ENCODE measurements at regions not wholly inside any gene's neighbourhood (a gene's known extent, or its start where the extent isn't known, plus 50 kb on each side); places are given as distances from the start of the nearest gene placed in this dataset.

GRCh38 chr1:29864431-29865022 lies 628.2 kb downstream of the PTPRU start:
- no peak overlapping the region for H3K4me3 Mint-ChIP-seq
- peaks cover 2% of the 10 kb centered on the region for H3K27me3 Mint-ChIP-seq
- ChIA-PET CTCF (no interaction called here), POLR2A (no interaction called here)
- peaks cover 14% of the 10 kb centered on the region for H3K9me3 Mint-ChIP-seq
- no peaks in the 10 kb centered on the region for H3K4me1 Mint-ChIP-seq
- no peak for DNase-seq
- no peak overlapping the region for H3K27ac Mint-ChIP-seq
- no peaks in the 10 kb centered on the region for H3K36me3 Mint-ChIP-seq (ENCODE audit: low read depth)

GRCh38 chr1:29861922-29862321 lies 625.6 kb downstream of the PTPRU start:
- no peaks in the 10 kb centered on the region for H3K36me3 Mint-ChIP-seq (ENCODE audit: low read depth)
- no peak for DNase-seq
- peaks cover 2% of the 10 kb centered on the region for H3K27me3 Mint-ChIP-seq
- H3K27ac Mint-ChIP-seq = no peak overlapping the region
- H3K4me1 Mint-ChIP-seq = no peaks in the 10 kb centered on the region
- H3K4me3 Mint-ChIP-seq = no peak overlapping the region
- ChIA-PET CTCF (no interaction called here), POLR2A (no interaction called here)
- peaks cover 13% of the 10 kb centered on the region for H3K9me3 Mint-ChIP-seq

- CTCF ChIA-PET = no interaction called here
Measured at GRCh38 chr1:29861446-29861845, 625.1 kb downstream of the PTPRU start.

GRCh38 chr1:29860681-29861080 lies 624.4 kb downstream of the PTPRU start:
- Mint-ChIP-seq H3K27me3 (no peaks in the 10 kb centered on the region), H3K9me3 (peaks cover 13% of the 10 kb centered on the region)
- CTCF ChIA-PET = no interaction called here

More at GRCh38 chr1:29861446-29861845, 625.1 kb downstream of the PTPRU start:
- H3K36me3 Mint-ChIP-seq (ENCODE audit: low read depth) = no peaks in the 10 kb centered on the region
- no peak for DNase-seq
- no peaks in the 10 kb centered on the region for H3K4me1 Mint-ChIP-seq
- no peak overlapping the region for H3K4me3 Mint-ChIP-seq
- peaks cover 13% of the 10 kb centered on the region for H3K9me3 Mint-ChIP-seq
- POLR2A ChIA-PET = no interaction called here
- no peaks in the 10 kb centered on the region for H3K27me3 Mint-ChIP-seq
- H3K27ac Mint-ChIP-seq = no peak overlapping the region

GRCh38 chr1:29860056-29860455 lies 623.7 kb downstream of the PTPRU start:
- no peak overlapping the region for H3K27ac Mint-ChIP-seq
- CTCF ChIA-PET = no interaction called here
- no peak for DNase-seq
- peaks cover 13% of the 10 kb centered on the region for H3K9me3 Mint-ChIP-seq
- H3K36me3 Mint-ChIP-seq (ENCODE audit: low read depth) = no peaks in the 10 kb centered on the region
- POLR2A ChIA-PET = no interaction called here
- no peaks in the 10 kb centered on the region for H3K27me3 Mint-ChIP-seq
- no peak overlapping the region for H3K4me3 Mint-ChIP-seq
- no peaks in the 10 kb centered on the region for H3K4me1 Mint-ChIP-seq

More at GRCh38 chr1:29860681-29861080, 624.4 kb downstream of the PTPRU start:
- H3K27ac Mint-ChIP-seq = no peak overlapping the region
- POLR2A ChIA-PET = no interaction called here
- H3K36me3 Mint-ChIP-seq (ENCODE audit: low read depth) = no peaks in the 10 kb centered on the region
- H3K4me1 Mint-ChIP-seq = no peaks in the 10 kb centered on the region
- no peak overlapping the region for H3K4me3 Mint-ChIP-seq
- no peak for DNase-seq

- no peak for DNase-seq
- H3K27ac Mint-ChIP-seq = no peak overlapping the region
- H3K27me3 Mint-ChIP-seq = no peaks in the 10 kb centered on the region
- POLR2A ChIA-PET = no interaction called here
- no peak overlapping the region for H3K4me3 Mint-ChIP-seq
- no peaks in the 10 kb centered on the region for H3K36me3 Mint-ChIP-seq (ENCODE audit: low read depth)
- H3K4me1 Mint-ChIP-seq = no peaks in the 10 kb centered on the region
- CTCF ChIA-PET = no interaction called here
- H3K9me3 Mint-ChIP-seq = peaks cover 13% of the 10 kb centered on the region
Measured at GRCh38 chr1:29859126-29859525, 622.8 kb downstream of the PTPRU start.

GRCh38 chr1:29858646-29859045 lies 622.3 kb downstream of the PTPRU start:
- H3K4me1 Mint-ChIP-seq = no peaks in the 10 kb centered on the region
- H3K36me3 Mint-ChIP-seq (ENCODE audit: low read depth) = no peaks in the 10 kb centered on the region
- POLR2A ChIA-PET = no interaction called here
- H3K27ac Mint-ChIP-seq = no peak overlapping the region
- no peak for DNase-seq
- no peaks in the 10 kb centered on the region for H3K27me3 Mint-ChIP-seq
- CTCF ChIA-PET = no interaction called here
- H3K9me3 Mint-ChIP-seq = peaks cover 13% of the 10 kb centered on the region
- no peak overlapping the region for H3K4me3 Mint-ChIP-seq

GRCh38 chr1:29856340-29857114 lies 620.2 kb downstream of the PTPRU start:
- ChIA-PET POLR2A (no interaction called here), CTCF (no interaction called here)
- H3K4me3 Mint-ChIP-seq = no peak overlapping the region
- H3K27me3 Mint-ChIP-seq = peaks cover 1% of the 10 kb centered on the region
- DNase-seq = no peak
- H3K4me1 Mint-ChIP-seq = peaks cover 2% of the 10 kb centered on the region
- no peak overlapping the region for H3K27ac Mint-ChIP-seq
- peaks cover 10% of the 10 kb centered on the region for H3K9me3 Mint-ChIP-seq
- no peaks in the 10 kb centered on the region for H3K36me3 Mint-ChIP-seq (ENCODE audit: low read depth)

GRCh38 chr1:29855561-29856160 lies 619.3 kb downstream of the PTPRU start:
- ChIA-PET POLR2A (no interaction called here), CTCF (no interaction called here)
- Mint-ChIP-seq H3K27ac (no peak overlapping the region), H3K4me3 (no peak overlapping the region), H3K9me3 (peaks cover 2% of the 10 kb centered on the region), H3K36me3 (ENCODE audit: low read depth) (no peaks in the 10 kb centered on the region), H3K27me3 (peaks cover 1% of the 10 kb centered on the region), H3K4me1 (peaks cover 2% of the 10 kb centered on the region)
- DNase-seq = no peak

GRCh38 chr1:29854700-29855276 lies 618.5 kb downstream of the PTPRU start:
- ChIA-PET POLR2A (no interaction called here), CTCF (no interaction called here)
- Mint-ChIP-seq H3K36me3 (ENCODE audit: low read depth) (no peaks in the 10 kb centered on the region), H3K27me3 (peaks cover 1% of the 10 kb centered on the region), H3K4me3 (no peak overlapping the region), H3K27ac (no peak overlapping the region), H3K4me1 (peaks cover 2% of the 10 kb centered on the region), H3K9me3 (no peaks in the 10 kb centered on the region)
- no peak for DNase-seq

- no peak overlapping the region for H3K4me3 Mint-ChIP-seq
- peaks cover 2% of the 10 kb centered on the region for H3K4me1 Mint-ChIP-seq
- H3K36me3 Mint-ChIP-seq (ENCODE audit: low read depth) = no peaks in the 10 kb centered on the region
- no peak for DNase-seq
- POLR2A ChIA-PET = no interaction called here
- H3K9me3 Mint-ChIP-seq = no peaks in the 10 kb centered on the region
- H3K27me3 Mint-ChIP-seq = peaks cover 1% of the 10 kb centered on the region
- CTCF ChIA-PET = no interaction called here
- H3K27ac Mint-ChIP-seq = no peak overlapping the region
Measured at GRCh38 chr1:29853716-29854330, 617.5 kb downstream of the PTPRU start.

- ChIA-PET POLR2A (no interaction called here), CTCF (no interaction called here)
- H3K27me3 Mint-ChIP-seq = peaks cover 1% of the 10 kb centered on the region
Measured at GRCh38 chr1:29852248-29852647, 615.9 kb downstream of the PTPRU start.

GRCh38 chr1:29851691-29852090 lies 615.4 kb downstream of the PTPRU start:
- POLR2A ChIA-PET = no interaction called here
- Mint-ChIP-seq H3K4me1 (peaks cover 2% of the 10 kb centered on the region), H3K27ac (no peak overlapping the region), H3K36me3 (ENCODE audit: low read depth) (no peaks in the 10 kb centered on the region), H3K27me3 (peaks cover 1% of the 10 kb centered on the region), H3K4me3 (no peak overlapping the region), H3K9me3 (no peaks in the 10 kb centered on the region)
- DNase-seq = no peak
- CTCF ChIA-PET = no interaction called here

More at GRCh38 chr1:29852248-29852647, 615.9 kb downstream of the PTPRU start:
- H3K4me1 Mint-ChIP-seq = peaks cover 2% of the 10 kb centered on the region
- H3K9me3 Mint-ChIP-seq = no peaks in the 10 kb centered on the region
- no peak overlapping the region for H3K4me3 Mint-ChIP-seq
- no peaks in the 10 kb centered on the region for H3K36me3 Mint-ChIP-seq (ENCODE audit: low read depth)
- no peak for DNase-seq
- H3K27ac Mint-ChIP-seq = no peak overlapping the region
